NB4 (cell line): ENCODE measurements at regions not wholly inside any gene's neighbourhood (a gene's known extent, or its start where the extent isn't known, plus 50 kb on each side); places are given as distances from the start of the nearest gene placed in this dataset.

Source experiments
- CTCF ChIP-seq: IDR thresholded peaks from one replicate; pipeline ENCODE4 v1.5.1; 2012; ENCODE audit warnings: low read depth, low read length
- MAX ChIP-seq: IDR thresholded peaks from 2 replicates; pipeline ENCODE4 v1.6.1; 2011; ENCODE audit warnings: low read depth, low read length

GRCh38 chr3:124599779-124600693, 130.2 kb upstream of the UMPS start:
- TF ChIP-seq CTCF, result no peak
- TF ChIP-seq MAX, result no peak
